ENCODE measurements at regions not wholly inside any gene's neighbourhood (a gene's known extent, or its start where the extent isn't known, plus 50 kb on each side); places are given as distances from the start of the nearest gene placed in this dataset.

GRCh38 chr20:25136056-25136455, 54.1 kb upstream of the VSX1 start (continued):
- TF ChIP-seq CREB5 (CRISPR knock-in tag; IDR thresholded peaks at IDR 0.05): no peak
- TF ChIP-seq CHCHD3 (CRISPR knock-in tag; IDR thresholded peaks at IDR 0.05): no peak
- no peak for TF ChIP-seq C11orf30 (IDR thresholded peaks at IDR 0.05; ENCODE audit: low read depth)

GRCh38 chr20:25136643-25137559, 55.0 kb upstream of the VSX1 start:
- Histone ChIP-seq H3K9ac (ENCODE audit: insufficient read depth in 1 of 2, low read depth in 2 of 2, low read length in 2 of 2) (no peak overlapping the region), H3K4me3 (no peak overlapping the region), H3K9me3 (replicated peaks; ENCODE audit: control insufficient read depth, insufficient read depth, low read depth, low read length) (no peaks in the 10 kb centered on the region), H3K9me1 (ENCODE audit: control insufficient read depth, insufficient read depth, low read length) (no peaks in the 10 kb centered on the region), H3K4me1 (replicated peaks in 1 of 2; ENCODE audit: control insufficient read depth in 2 of 2, insufficient read depth in 2 of 2, low read length in 2 of 2) (no peaks in the 10 kb centered on the region), H3K36me3 (ENCODE audit: control insufficient read depth, insufficient read depth, low read length) (no peaks in the 10 kb centered on the region), H3K79me2 (ENCODE audit: control insufficient read depth, insufficient read depth, low read length) (no peaks in the 10 kb centered on the region), H3K4me2 (ENCODE audit: insufficient read depth, low read length) (no peak overlapping the region), H3K27ac (ENCODE audit: extremely low read depth, low read depth, low read length) (no peak overlapping the region), H4K20me1 (replicated peaks; ENCODE audit: control insufficient read depth, insufficient read depth, low read length) (no peaks in the 10 kb centered on the region), H3K27me3 (ENCODE audit: control insufficient read depth in 2 of 2, insufficient read depth in 2 of 2, low read length in 2 of 2) (peaks cover 4 to 14% of the 10 kb centered on the region in 2 experiments; a peak in 4 of 5 replicates), H2AFZ (ENCODE audit: low read depth, low read length) (no peak overlapping the region)
- POLR2A ChIA-PET: no interaction called here
- in situ Hi-C loops (cut with MboI): no loop called here
- no TSS peak for BruUV-seq (replicated peaks)
- TF ChIP-seq CBX1 (IDR thresholded peaks at IDR 0.05; ENCODE audit: low read depth): no peak
- peak; percentile 73 for TF ChIP-seq NFE2 (IDR thresholded peaks at IDR 0.05; ENCODE audit: low read depth)
- peak; percentile 68 for TF ChIP-seq MAFG (tag; conservative IDR thresholded peaks at IDR 0.05)
- TF ChIP-seq C11orf30 (IDR thresholded peaks at IDR 0.05; ENCODE audit: low read depth): peak; percentile 32; the same call in 1 of the 2 replicates
- peak; percentile 49 for TF ChIP-seq FOSL1 (tag; conservative IDR thresholded peaks at IDR 0.05)
- CTCF ChIA-PET (ENCODE audit: low intra/inter-chr PET ratio): no interaction called here
- ATAC-seq: peak; percentile 28; the same call in 1 of the 3 replicates
- FAIRE-seq: no peak
- intact Hi-C loops (cut with micrococcal nuclease): no loop called here
- WGBS (ENCODE audit: insufficient coverage, low coverage, missing lambda C conversion rate): 0% methylated on average over 5 of the region's 6 CpGs
- DNase-seq (ENCODE audit: extremely low read depth in 1 of 4, low spot score in 3 of 4): peak in 1 of 4 experiments; percentile 5

All from K562 (cell line).